C4-2B (cell line): ENCODE measurements at regions not wholly inside any gene's neighbourhood (a gene's known extent, or its start where the extent isn't known, plus 50 kb on each side); places are given as distances from the start of the nearest gene placed in this dataset.
A peak's percentile ranks its signal among the peaks of the same experiment; 100 is the strongest.

Source experiments
- H3K27ac ChIP-seq: fragments of 450-650 bp; 2 replicates; pipeline ENCODE4 v1.5.1; 2017
- CTCF ChIP-seq: fragments of 450-650 bp; conservative IDR thresholded peaks from 2 replicates; pipeline ENCODE4 v1.5.1; 2017; ENCODE audit warnings: mild to moderate bottlenecking
- ZFX ChIP-seq: fragments of 450-650 bp; IDR thresholded peaks from 2 replicates; pipeline ENCODE4 v1.6.1; 2017

DNA sequence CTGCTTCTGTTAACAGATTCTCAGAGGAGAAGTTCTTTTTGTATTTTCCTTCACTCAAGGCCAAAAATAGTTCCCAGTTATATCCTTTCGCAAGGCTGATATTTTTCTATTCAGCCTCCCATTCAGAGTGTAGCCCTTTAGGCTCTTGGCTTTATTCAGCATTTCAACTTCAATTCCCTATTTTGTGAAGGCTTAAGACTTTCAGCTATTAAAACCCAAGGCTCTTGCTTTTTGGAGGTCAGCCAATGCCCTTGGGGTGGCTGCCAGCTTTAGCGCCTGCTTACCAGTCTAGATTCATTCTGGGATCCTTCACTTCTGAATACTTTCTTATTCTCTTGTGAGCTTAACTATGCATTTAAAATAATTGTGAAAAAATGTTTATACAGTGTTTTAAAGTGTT, 57.3 kb upstream of the ADGRA3 start:
- TF ChIP-seq ZFX (no peak), CTCF (no peak)
- H3K27ac ChIP-seq: no peak overlapping the region

- TF ChIP-seq CTCF: no peak
- TF ChIP-seq ZFX: no peak
- no peak overlapping the region for H3K27ac ChIP-seq
Observed at GRCh38 chr4:22573641-22574040, 57.8 kb upstream of the ADGRA3 start.

DNA sequence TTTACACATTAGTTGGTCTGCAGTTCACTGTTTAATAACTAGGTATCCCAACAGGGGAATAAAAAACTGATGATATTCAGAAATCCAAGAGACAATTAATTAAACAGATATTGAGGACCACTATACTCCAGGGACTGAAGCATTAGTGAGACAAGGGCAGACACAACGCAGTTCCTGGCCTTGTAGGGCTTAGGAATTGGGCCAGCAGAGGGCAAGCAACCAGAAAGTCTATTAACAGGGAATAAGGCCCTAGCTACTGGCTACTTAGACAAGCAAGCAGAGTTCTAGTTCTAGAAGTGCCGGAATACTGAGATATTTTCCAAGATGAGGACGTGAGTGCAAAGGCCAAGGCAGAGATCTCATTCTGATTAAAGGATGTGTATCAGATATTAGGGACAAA, 58.6 kb upstream of the ADGRA3 start:
- H3K27ac ChIP-seq: no peak overlapping the region
- TF ChIP-seq CTCF (0 out of 2 replicates have a peak, but pooled peaks have one; percentile 4), ZFX (no peak)

GRCh38 chr4:22574880-22575279, 59.0 kb upstream of the ADGRA3 start:
- no peak overlapping the region for H3K27ac ChIP-seq
- no peak for TF ChIP-seq CTCF
- TF ChIP-seq ZFX: no peak

DNA sequence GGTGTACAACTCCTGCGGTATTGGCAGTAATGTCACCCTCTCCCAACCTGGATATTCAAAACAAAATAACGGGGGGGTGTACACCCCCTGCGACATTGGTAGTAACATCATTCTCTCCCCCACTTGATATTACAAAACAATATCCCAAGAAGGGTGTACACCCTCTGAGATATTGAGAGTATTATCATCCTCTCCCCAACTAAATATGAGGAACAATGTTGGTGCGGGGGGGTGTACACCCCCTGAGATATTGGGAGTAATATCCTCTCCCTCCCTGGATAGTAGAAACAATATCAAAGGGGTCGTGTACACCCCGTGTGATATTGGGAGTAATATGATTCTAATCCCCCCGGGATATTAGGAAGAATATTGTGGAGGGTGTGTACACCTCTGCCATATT, 71.4 kb upstream of the ADGRA3 start:
- TF ChIP-seq ZFX (no peak), CTCF (no peak)
- H3K27ac ChIP-seq: no peak overlapping the region

DNA sequence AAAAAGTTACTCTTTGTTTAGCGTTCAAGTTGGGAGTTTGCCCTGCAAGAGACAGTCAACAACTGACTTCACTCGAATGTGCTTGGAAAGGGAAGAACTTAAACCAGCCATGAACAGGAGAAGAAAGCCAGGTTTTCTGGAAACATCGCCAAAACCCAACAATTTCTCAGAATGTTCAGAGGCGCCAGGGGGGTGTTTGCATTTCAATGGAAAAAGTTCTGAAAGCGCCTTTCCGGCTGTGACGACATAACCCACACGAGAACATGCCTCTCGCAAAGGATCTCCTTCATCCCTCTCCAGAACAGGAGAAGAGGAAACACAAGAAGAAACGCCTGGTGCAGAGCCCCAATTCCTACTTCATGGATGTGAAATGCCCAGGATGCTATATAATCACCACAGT, 78.1 kb upstream of the ADGRA3 start:
- H3K27ac ChIP-seq: no peak overlapping the region
- no peak for TF ChIP-seq ZFX
- TF ChIP-seq CTCF: no peak

GRCh38 chr4:22595684-22596083, 79.8 kb upstream of the ADGRA3 start:
- no peak overlapping the region for H3K27ac ChIP-seq
- TF ChIP-seq ZFX (no peak), CTCF (no peak)

DNA sequence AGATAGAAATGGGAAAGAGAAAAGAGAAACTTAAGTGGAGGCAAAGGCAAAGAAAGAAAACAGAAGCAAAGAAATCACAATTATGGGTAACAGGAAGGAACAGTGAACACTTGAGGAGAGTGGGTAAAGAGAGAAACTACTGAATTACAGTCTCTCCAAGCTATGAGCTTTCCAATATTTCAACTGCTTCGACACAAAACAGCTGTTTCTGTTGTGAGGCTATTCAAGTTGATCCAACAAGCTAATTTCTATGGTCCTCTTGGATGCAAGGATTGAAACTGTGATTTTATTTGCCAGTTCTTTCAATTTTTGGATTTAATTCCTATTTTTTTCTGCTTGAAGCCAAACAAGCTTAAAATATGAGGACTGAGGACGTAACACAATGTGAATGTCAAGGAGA, 80.5 kb upstream of the ADGRA3 start:
- TF ChIP-seq ZFX (no peak), CTCF (no peak)
- no peak overlapping the region for H3K27ac ChIP-seq
